ENCODE measurements at regions not wholly inside any gene's neighbourhood (a gene's known extent, or its start where the extent isn't known, plus 50 kb on each side); places are given as distances from the start of the nearest gene placed in this dataset.

GRCh38 chr9:28563291-28563934, 990.1 kb upstream of the C9orf72 start:
- Histone ChIP-seq H3K36me3 (replicated peaks in 1 of 2; ENCODE audit: control insufficient read depth in 1 of 2, insufficient read depth in 2 of 2, low read length in 2 of 2) (no peaks in the 10 kb centered on the region), H2AFZ (ENCODE audit: low read length) (no peak overlapping the region), H3K27ac (ENCODE audit: extremely low read length, insufficient read depth, low read length) (no peak overlapping the region), H3K9ac (ENCODE audit: insufficient read depth, low read depth, low read length) (no peak overlapping the region), H3K4me1 (ENCODE audit: insufficient read depth, low read length) (no peaks in the 10 kb centered on the region), H3K27me3 (ENCODE audit: control insufficient read depth in 1 of 2, insufficient read depth in 2 of 2, low read length in 2 of 2) (no peaks in the 10 kb centered on the region), H3K79me2 (ENCODE audit: insufficient read depth, low read length) (no peaks in the 10 kb centered on the region), H3K9me3 (ENCODE audit: low read length) (no peaks in the 10 kb centered on the region), H4K20me1 (ENCODE audit: insufficient read depth, low read length) (no peaks in the 10 kb centered on the region), H3K4me2 (ENCODE audit: low read depth, low read length) (no peak overlapping the region), H3K4me3 (replicated peaks in 1 of 3; ENCODE audit: insufficient read depth in 1 of 3, low read depth in 2 of 3, low read length in 3 of 3) (no peak overlapping the region)
- 1% methylated on average over 7 of the region's 7 CpGs for WGBS (ENCODE audit: low lambda C conversion rate)
- POLR2A ChIA-PET: no interaction called here
- CTCF ChIA-PET (ENCODE audit: low intra/inter-chr PET ratio, low total read pairs): no interaction called here
- intact Hi-C loops (cut with micrococcal nuclease; ENCODE audit: unreplicated experiment): no loop called here
- in situ Hi-C loops (cut with HindIII; ENCODE audit: extremely low pct_ligation_motif_present, low pct_unique_long_range_greater_than_20kb): no loop called here
- BruUV-seq (replicated peaks): no TSS peak
- FAIRE-seq (no peak), ATAC-seq (no peak), DNase-seq (ENCODE audit: low spot score) (no peak)
- no peak for TF ChIP-seq SMC3 (IDR thresholded peaks at IDR 0.05; ENCODE audit: low read length)
- TF ChIP-seq ZNF276 (CRISPR knock-in tag; IDR thresholded peaks at IDR 0.05; ENCODE audit: low read depth): no peak
- no peak for TF ChIP-seq ZNF335 (CRISPR knock-in tag; IDR thresholded peaks at IDR 0.05)
- no peak for TF ChIP-seq TCF7 (IDR thresholded peaks at IDR 0.05; ENCODE audit: low read depth)
- no peak for TF ChIP-seq ZNF740 (CRISPR knock-in tag; IDR thresholded peaks at IDR 0.05)
- no peak for TF ChIP-seq ASH2L (IDR thresholded peaks at IDR 0.05; ENCODE audit: insufficient read length, low read depth, low read length)
- TF ChIP-seq ZNF33B (CRISPR knock-in tag; IDR thresholded peaks at IDR 0.05): no peak
- TF ChIP-seq NFAT5 (CRISPR knock-in tag; IDR thresholded peaks at IDR 0.05): no peak
- TF ChIP-seq CBFB (CRISPR knock-in tag; IDR thresholded peaks at IDR 0.05): no peak
- no peak for TF ChIP-seq FOSL2 (CRISPR knock-in tag; IDR thresholded peaks at IDR 0.05)
- no peak for TF ChIP-seq ZNF362 (CRISPR knock-in tag; IDR thresholded peaks at IDR 0.05; ENCODE audit: borderline replicate concordance)
- TF ChIP-seq DMTF1 (CRISPR knock-in tag; IDR thresholded peaks at IDR 0.05): no peak
- TF ChIP-seq ZNF691 (CRISPR knock-in tag; IDR thresholded peaks at IDR 0.05; ENCODE audit: borderline replicate concordance, low read depth): no peak
